ENCODE measurements at regions not wholly inside any gene's neighbourhood (a gene's known extent, or its start where the extent isn't known, plus 50 kb on each side); places are given as distances from the start of the nearest gene placed in this dataset.
"Not testable (repeated sequence)": the region's sequence is repeated elsewhere in the genome, so short reads cannot be mapped to it uniquely, and the experiment has no call there.

- H3K9ac ChIP-seq (ENCODE audit: low read length), result no peak overlapping the region
- DNase-seq (no peak), ATAC-seq (ENCODE audit: low read depth) (no peak)
- no peak overlapping the region for H2AFZ ChIP-seq (ENCODE audit: insufficient read depth, low read depth, low read length, poor library complexity, severe bottlenecking)
- H3K36me3 ChIP-seq (replicated peaks in 1 of 2; ENCODE audit: control extremely low read depth in 1 of 2, control insufficient read depth in 1 of 2, extremely low read depth in 1 of 2, insufficient read depth in 2 of 2, low read length in 1 of 2), result no peaks in the 10 kb centered on the region
- no peak overlapping the region for H3K4me2 ChIP-seq (replicated peaks; ENCODE audit: low read depth, low read length, poor library complexity, severe bottlenecking)
- H4K20me1 ChIP-seq (ENCODE audit: control insufficient read depth, insufficient read depth, low read length, poor library complexity, severe bottlenecking), result no peaks in the 10 kb centered on the region
- WGBS (ENCODE audit: insufficient coverage), result 45% methylated on average over 5 of the region's 5 CpGs
- CTCF ChIA-PET, result interaction anchor here (1.5 kb wide), 1 partner anchor 194 kb away, joined by 3 read pairs; no protein-coding TSS in a partner anchor
- Mint-ChIP-seq H3K9me3 (ENCODE audit: insufficient read depth) (no peaks in the 10 kb centered on the region), H3K27ac (no peak overlapping the region), H3K4me3 (no peak overlapping the region), H3K4me1 (no peaks in the 10 kb centered on the region), H3K27me3 (no peaks in the 10 kb centered on the region)
- H3K4me3 ChIP-seq (ENCODE audit: control extremely low read depth in 1 of 5, extremely low read depth in 1 of 5, insufficient read depth in 1 of 5, low read depth in 2 of 5, low read length in 4 of 5), result no peak overlapping the region
- intact Hi-C loops (cut with micrococcal nuclease), result no loop called here
- H3K4me1 ChIP-seq (ENCODE audit: control insufficient read depth in 2 of 2, insufficient read depth in 2 of 2, low read length in 2 of 2), result no peaks in the 10 kb centered on the region
- no peaks in the 10 kb centered on the region for H3K9me3 ChIP-seq (ENCODE audit: control extremely low read depth in 1 of 3, control insufficient read depth in 2 of 3, insufficient read depth in 1 of 3, low read length in 2 of 3)
- H3K27me3 ChIP-seq (replicated peaks in 1 of 4; ENCODE audit: control extremely low read depth in 1 of 4, control insufficient read depth in 3 of 4, insufficient read depth in 4 of 4, low read length in 3 of 4), result no peaks in the 10 kb centered on the region
- TF ChIP-seq CTCF (IDR thresholded peaks at IDR 0.05), result no peak
- TF ChIP-seq EZH2 (IDR thresholded peaks at IDR 0.05; ENCODE audit: borderline replicate concordance, insufficient read depth, low read depth, low read length, poor library complexity, severe bottlenecking), result no peak
- POLR2A ChIA-PET, result no interaction called here
- no peak overlapping the region for H3K27ac ChIP-seq (ENCODE audit: low read length in 2 of 2)
- H3K79me2 ChIP-seq (ENCODE audit: control insufficient read depth, insufficient read depth, low read length), result no peaks in the 10 kb centered on the region
These were observed 317.8 kb downstream of the SH2D4B start for GRCh38 chr10:80855348-80855971.

GRCh38 chr10:80856186-80856585 lies 318.5 kb downstream of the SH2D4B start:
- Histone ChIP-seq H3K27me3 (replicated peaks in 1 of 4; ENCODE audit: control extremely low read depth in 1 of 4, control insufficient read depth in 3 of 4, insufficient read depth in 4 of 4, low read length in 3 of 4) (no peaks in the 10 kb centered on the region), H3K27ac (ENCODE audit: low read length in 2 of 2) (no peak overlapping the region), H3K9ac (ENCODE audit: low read length) (no peak overlapping the region), H2AFZ (ENCODE audit: insufficient read depth, low read depth, low read length, poor library complexity, severe bottlenecking) (no peak overlapping the region), H3K79me2 (ENCODE audit: control insufficient read depth, insufficient read depth, low read length) (no peaks in the 10 kb centered on the region), H3K4me1 (ENCODE audit: control insufficient read depth in 2 of 2, insufficient read depth in 2 of 2, low read length in 2 of 2) (no peaks in the 10 kb centered on the region), H3K36me3 (replicated peaks in 1 of 2; ENCODE audit: control extremely low read depth in 1 of 2, control insufficient read depth in 1 of 2, extremely low read depth in 1 of 2, insufficient read depth in 2 of 2, low read length in 1 of 2) (no peaks in the 10 kb centered on the region), H3K4me3 (ENCODE audit: control extremely low read depth in 1 of 5, extremely low read depth in 1 of 5, insufficient read depth in 1 of 5, low read depth in 2 of 5, low read length in 4 of 5) (no peak overlapping the region), H3K4me2 (replicated peaks; ENCODE audit: low read depth, low read length, poor library complexity, severe bottlenecking) (no peak overlapping the region), H3K9me3 (ENCODE audit: control extremely low read depth in 1 of 3, control insufficient read depth in 2 of 3, insufficient read depth in 1 of 3, low read length in 2 of 3) (no peaks in the 10 kb centered on the region), H4K20me1 (ENCODE audit: control insufficient read depth, insufficient read depth, low read length, poor library complexity, severe bottlenecking) (no peaks in the 10 kb centered on the region)
- DNase-seq, result no peak
- Mint-ChIP-seq H3K9me3 (ENCODE audit: insufficient read depth) (no peaks in the 10 kb centered on the region), H3K4me3 (no peak overlapping the region), H3K4me1 (no peaks in the 10 kb centered on the region), H3K27me3 (no peaks in the 10 kb centered on the region), H3K27ac (no peak overlapping the region)
- ATAC-seq (ENCODE audit: low read depth), result no peak
- WGBS (ENCODE audit: insufficient coverage), result 96% methylated on average over 2 of the region's 2 CpGs
- CTCF ChIA-PET, result interaction anchor here (1.5 kb wide), 1 partner anchor 195 kb away, joined by 3 read pairs; no protein-coding TSS in a partner anchor
- TF ChIP-seq EZH2 (IDR thresholded peaks at IDR 0.05; ENCODE audit: borderline replicate concordance, insufficient read depth, low read depth, low read length, poor library complexity, severe bottlenecking), result no peak
- no peak for TF ChIP-seq CTCF (IDR thresholded peaks at IDR 0.05)
- intact Hi-C loops (cut with micrococcal nuclease), result no loop called here
- POLR2A ChIA-PET, result no interaction called here

- H3K27ac ChIP-seq (ENCODE audit: low read length in 2 of 2); H3K4me3 ChIP-seq (ENCODE audit: control extremely low read depth in 1 of 5, extremely low read depth in 1 of 5, insufficient read depth in 1 of 5, low read depth in 2 of 5, low read length in 4 of 5); CTCF ChIA-PET; H2AFZ ChIP-seq (ENCODE audit: insufficient read depth, low read depth, low read length, poor library complexity, severe bottlenecking); H3K4me1 ChIP-seq (ENCODE audit: control insufficient read depth in 2 of 2, insufficient read depth in 2 of 2, low read length in 2 of 2); H4K20me1 ChIP-seq (ENCODE audit: control insufficient read depth, insufficient read depth, low read length, poor library complexity, severe bottlenecking); intact Hi-C loops (cut with micrococcal nuclease); H3K4me3 Mint-ChIP-seq; H3K4me2 ChIP-seq (replicated peaks; ENCODE audit: low read depth, low read length, poor library complexity, severe bottlenecking); DNase-seq; POLR2A ChIA-PET; H3K79me2 ChIP-seq (ENCODE audit: control insufficient read depth, insufficient read depth, low read length); H3K9me3 ChIP-seq (ENCODE audit: control extremely low read depth in 1 of 3, control insufficient read depth in 2 of 3, insufficient read depth in 1 of 3, low read length in 2 of 3); H3K27ac Mint-ChIP-seq; H3K27me3 ChIP-seq (replicated peaks in 1 of 4; ENCODE audit: control extremely low read depth in 1 of 4, control insufficient read depth in 3 of 4, insufficient read depth in 4 of 4, low read length in 3 of 4); H3K36me3 ChIP-seq (replicated peaks in 1 of 2; ENCODE audit: control extremely low read depth in 1 of 2, control insufficient read depth in 1 of 2, extremely low read depth in 1 of 2, insufficient read depth in 2 of 2, low read length in 1 of 2); H3K4me1 Mint-ChIP-seq; H3K27me3 Mint-ChIP-seq; H3K9ac ChIP-seq (ENCODE audit: low read length); ATAC-seq (ENCODE audit: low read depth); H3K9me3 Mint-ChIP-seq (ENCODE audit: insufficient read depth): not testable (repeated sequence)
- 100% methylated on average over 8 of the region's 22 CpGs for WGBS (ENCODE audit: insufficient coverage)
These were observed 321.6 kb downstream of the SH2D4B start for GRCh38 chr10:80859279-80859678.

Measured in B cell (primary cell).